ENCODE measurements at regions not wholly inside any gene's neighbourhood (a gene's known extent, or its start where the extent isn't known, plus 50 kb on each side); places are given as distances from the start of the nearest gene placed in this dataset.

GRCh38 chr18:61080954-61081528, 252.2 kb upstream of the CDH20 start:
- H3K27me3 ChIP-seq: no peaks in the 10 kb centered on the region
- no peaks in the 10 kb centered on the region for H3K9me3 ChIP-seq
- DNase-seq: no peak
- no peaks in the 10 kb centered on the region for H3K36me3 ChIP-seq
- no peaks in the 10 kb centered on the region for H3K4me1 ChIP-seq
- H3K4me3 ChIP-seq (ENCODE audit: low read depth, low read length): no peak overlapping the region
- TF ChIP-seq, protein P1, sequence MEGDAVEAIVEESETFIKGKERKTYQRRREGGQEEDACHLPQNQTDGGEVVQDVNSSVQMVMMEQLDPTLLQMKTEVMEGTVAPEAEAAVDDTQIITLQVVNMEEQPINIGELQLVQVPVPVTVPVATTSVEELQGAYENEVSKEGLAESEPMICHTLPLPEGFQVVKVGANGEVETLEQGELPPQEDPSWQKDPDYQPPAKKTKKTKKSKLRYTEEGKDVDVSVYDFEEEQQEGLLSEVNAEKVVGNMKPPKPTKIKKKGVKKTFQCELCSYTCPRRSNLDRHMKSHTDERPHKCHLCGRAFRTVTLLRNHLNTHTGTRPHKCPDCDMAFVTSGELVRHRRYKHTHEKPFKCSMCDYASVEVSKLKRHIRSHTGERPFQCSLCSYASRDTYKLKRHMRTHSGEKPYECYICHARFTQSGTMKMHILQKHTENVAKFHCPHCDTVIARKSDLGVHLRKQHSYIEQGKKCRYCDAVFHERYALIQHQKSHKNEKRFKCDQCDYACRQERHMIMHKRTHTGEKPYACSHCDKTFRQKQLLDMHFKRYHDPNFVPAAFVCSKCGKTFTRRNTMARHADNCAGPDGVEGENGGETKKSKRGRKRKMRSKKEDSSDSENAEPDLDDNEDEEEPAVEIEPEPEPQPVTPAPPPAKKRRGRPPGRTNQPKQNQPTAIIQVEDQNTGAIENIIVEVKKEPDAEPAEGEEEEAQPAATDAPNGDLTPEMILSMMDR (IDR thresholded peaks at IDR 0.05; ENCODE audit: low read depth, low read length): no peak

DNA sequence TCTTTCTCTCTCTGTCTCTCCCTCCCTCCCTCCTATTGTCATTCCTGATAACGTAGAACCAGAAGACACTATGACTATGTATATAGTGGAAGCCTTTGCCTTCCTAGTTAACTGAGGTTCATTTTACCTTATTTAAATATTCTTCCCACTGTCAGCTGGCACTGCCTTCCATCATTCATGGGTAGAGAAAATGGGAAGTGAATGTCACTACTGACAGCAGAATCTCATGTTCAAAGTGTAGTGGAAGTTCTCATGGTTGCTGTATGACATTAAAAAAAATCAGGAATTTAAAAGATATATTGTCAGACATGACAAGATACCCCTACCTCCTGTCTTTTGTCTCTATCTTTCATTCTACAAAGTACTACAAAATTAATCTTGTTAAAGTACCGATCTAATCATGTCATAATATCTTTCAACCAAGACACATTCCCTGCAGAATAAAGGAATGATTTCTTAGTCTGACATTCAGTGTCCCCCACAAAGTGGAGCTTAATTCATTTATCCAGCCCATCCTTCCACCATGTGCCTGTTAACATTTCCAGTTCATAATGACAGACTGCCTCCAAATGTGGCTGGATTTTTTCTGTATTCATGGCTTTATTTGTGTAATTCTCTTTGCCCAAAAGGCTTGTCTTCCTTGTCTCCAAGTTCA, 250.1 kb upstream of the CDH20 start:
- H3K27me3 ChIP-seq: no peaks in the 10 kb centered on the region
- TF ChIP-seq, protein P1 (IDR thresholded peaks at IDR 0.05; ENCODE audit: low read depth, low read length): no peak
- no peaks in the 10 kb centered on the region for H3K4me1 ChIP-seq
- H3K36me3 ChIP-seq: no peaks in the 10 kb centered on the region
- DNase-seq: no peak
- H3K9me3 ChIP-seq: no peaks in the 10 kb centered on the region
- H3K4me3 ChIP-seq (ENCODE audit: low read depth, low read length): no peak overlapping the region

DNA sequence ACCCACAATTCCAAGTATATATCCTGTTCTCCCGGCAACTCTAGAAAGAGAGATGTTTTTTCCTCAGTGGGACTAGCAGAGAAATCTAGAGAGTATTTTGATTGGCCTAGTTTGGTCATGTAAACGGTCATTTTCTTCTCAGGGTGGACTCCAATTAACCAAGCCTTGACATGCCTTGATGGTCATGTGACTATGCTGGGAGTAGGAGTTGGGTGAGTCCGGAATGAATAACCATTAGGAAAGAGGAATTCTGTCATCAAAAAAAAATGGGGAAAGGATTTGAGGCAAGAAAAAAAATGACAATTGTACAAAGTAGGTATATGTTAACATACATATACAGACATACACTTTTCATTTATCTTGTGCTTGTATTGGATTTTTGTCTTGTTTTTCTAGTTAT, 248.2 kb upstream of the CDH20 start:
- no peak overlapping the region for H3K4me3 ChIP-seq (ENCODE audit: low read depth, low read length)
- H3K4me1 ChIP-seq: no peaks in the 10 kb centered on the region
- no peaks in the 10 kb centered on the region for H3K9me3 ChIP-seq
- DNase-seq: no peak
- no peaks in the 10 kb centered on the region for H3K36me3 ChIP-seq
- TF ChIP-seq, protein P1 (IDR thresholded peaks at IDR 0.05; ENCODE audit: low read depth, low read length): no peak
- H3K27me3 ChIP-seq: no peaks in the 10 kb centered on the region

- no peaks in the 10 kb centered on the region for H3K27me3 ChIP-seq
- TF ChIP-seq, protein P1 (IDR thresholded peaks at IDR 0.05; ENCODE audit: low read depth, low read length): no peak
- H3K4me1 ChIP-seq: no peaks in the 10 kb centered on the region
- H3K36me3 ChIP-seq: no peaks in the 10 kb centered on the region
- H3K9me3 ChIP-seq: no peaks in the 10 kb centered on the region
- DNase-seq: no peak
- H3K4me3 ChIP-seq (ENCODE audit: low read depth, low read length): no peak overlapping the region
Measured at GRCh38 chr18:61085761-61086160, 247.5 kb upstream of the CDH20 start.

DNA sequence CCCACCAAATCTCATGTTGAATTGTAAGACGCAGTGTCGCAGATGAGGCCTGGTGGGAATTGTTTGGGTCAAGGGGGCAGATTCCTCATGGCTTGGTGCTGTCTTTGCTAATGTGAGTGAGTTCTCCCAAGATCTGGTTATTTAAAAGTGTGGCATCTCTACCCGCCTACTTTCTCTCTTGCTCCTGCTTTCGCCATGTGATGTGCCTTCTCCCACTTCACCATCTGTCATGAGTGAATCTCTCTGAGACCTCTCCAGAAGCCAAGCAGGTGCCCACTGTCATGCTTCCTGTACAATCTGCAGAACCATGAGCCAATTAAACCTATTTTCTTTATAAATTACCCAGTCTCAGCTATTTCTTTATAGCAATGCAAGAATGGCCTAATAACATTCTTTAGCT, 246.6 kb upstream of the CDH20 start:
- DNase-seq: no peak
- Histone ChIP-seq H3K4me1 (no peaks in the 10 kb centered on the region), H3K27me3 (no peaks in the 10 kb centered on the region), H3K9me3 (no peaks in the 10 kb centered on the region), H3K4me3 (ENCODE audit: low read depth, low read length) (no peak overlapping the region), H3K36me3 (no peaks in the 10 kb centered on the region)
- TF ChIP-seq, protein P1 (IDR thresholded peaks at IDR 0.05; ENCODE audit: low read depth, low read length): no peak

DNA sequence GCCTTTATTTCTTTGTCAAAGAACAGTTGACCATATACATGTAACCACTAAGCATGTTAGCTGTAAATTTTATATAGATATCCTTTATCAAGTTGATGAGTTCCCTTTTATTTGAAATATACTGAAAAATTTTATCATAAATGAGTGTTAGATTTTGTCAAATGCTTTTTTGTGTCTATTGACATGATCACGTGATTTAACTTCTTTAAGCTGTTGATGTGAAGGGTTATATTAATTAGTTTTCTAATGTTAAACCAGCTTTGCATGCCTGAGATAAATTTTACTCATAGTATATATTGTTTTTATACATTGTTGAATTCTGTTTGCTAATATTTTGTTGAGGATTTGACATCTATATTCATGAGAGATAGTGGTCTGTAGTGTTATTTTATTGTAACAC, 241.9 kb upstream of the CDH20 start:
- Histone ChIP-seq H3K4me1 (no peaks in the 10 kb centered on the region), H3K27me3 (no peaks in the 10 kb centered on the region), H3K4me3 (ENCODE audit: low read depth, low read length) (no peak overlapping the region), H3K36me3 (no peaks in the 10 kb centered on the region), H3K9me3 (no peaks in the 10 kb centered on the region)
- DNase-seq: no peak
- TF ChIP-seq, protein P1 (IDR thresholded peaks at IDR 0.05; ENCODE audit: low read depth, low read length): no peak
